ENCODE measurements at regions not wholly inside any gene's neighbourhood (a gene's known extent, or its start where the extent isn't known, plus 50 kb on each side); places are given as distances from the start of the nearest gene placed in this dataset.

DNA sequence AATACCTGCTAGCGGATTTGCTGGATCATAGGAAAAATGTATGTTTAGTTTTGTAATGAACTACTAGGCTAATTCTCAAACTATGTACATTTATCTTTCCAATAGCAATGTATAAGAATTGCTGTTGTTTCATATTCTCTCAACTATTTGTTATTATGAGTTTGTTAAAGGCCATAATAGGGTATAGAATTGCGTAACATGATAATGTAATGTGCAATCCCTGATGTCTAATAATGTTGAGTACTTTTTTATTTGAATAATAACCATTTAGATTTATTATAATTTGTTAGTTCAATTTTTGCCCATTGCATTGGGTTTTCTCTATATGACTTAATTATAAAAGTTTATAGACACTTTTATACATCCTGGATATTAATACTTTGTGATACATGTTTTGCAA, 801.6 kb downstream of the LUZP2 start:
- no peak overlapping the region for H3K4me3 ChIP-seq (ENCODE audit: insufficient read depth, low read depth, low read length, poor library complexity, severe bottlenecking)
- H3K4me1 ChIP-seq (ENCODE audit: control insufficient read depth, insufficient read depth, low read length, poor library complexity, severe bottlenecking): no peaks in the 10 kb centered on the region
- DNase-seq: no peak
- H3K36me3 ChIP-seq (ENCODE audit: control insufficient read depth, insufficient read depth, low read length): no peaks in the 10 kb centered on the region
- H3K9me3 ChIP-seq (ENCODE audit: control insufficient read depth, low read length): no peaks in the 10 kb centered on the region
- H3K27ac ChIP-seq (ENCODE audit: insufficient read depth, low read length, poor library complexity, severe bottlenecking): no peak overlapping the region
- no peaks in the 10 kb centered on the region for H3K27me3 ChIP-seq (replicated peaks; ENCODE audit: control insufficient read depth, insufficient read depth, low read length, poor library complexity, severe bottlenecking)

DNA sequence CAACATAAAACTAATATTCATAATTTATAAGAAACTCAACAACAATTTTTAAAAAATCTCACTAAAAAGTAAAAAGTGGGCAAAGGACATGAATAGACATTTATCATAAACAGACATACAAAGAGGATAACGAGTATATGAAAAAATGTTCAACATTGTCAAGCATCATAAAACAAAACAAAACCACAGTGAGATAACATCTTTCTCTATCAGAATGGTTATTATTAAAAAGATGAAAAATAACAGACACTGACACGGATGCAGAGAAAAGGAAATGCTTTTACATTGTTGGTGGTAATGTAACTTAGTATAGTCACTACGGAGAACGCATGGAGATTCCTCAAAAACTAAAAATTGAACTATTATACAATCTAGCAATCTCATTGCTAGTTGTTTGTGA, 813.0 kb downstream of the LUZP2 start:
- Histone ChIP-seq H3K4me1 (ENCODE audit: control insufficient read depth, insufficient read depth, low read length, poor library complexity, severe bottlenecking) (no peaks in the 10 kb centered on the region), H3K27me3 (replicated peaks; ENCODE audit: control insufficient read depth, insufficient read depth, low read length, poor library complexity, severe bottlenecking) (no peaks in the 10 kb centered on the region), H3K27ac (ENCODE audit: insufficient read depth, low read length, poor library complexity, severe bottlenecking) (no peak overlapping the region), H3K4me3 (ENCODE audit: insufficient read depth, low read depth, low read length, poor library complexity, severe bottlenecking) (no peak overlapping the region), H3K36me3 (ENCODE audit: control insufficient read depth, insufficient read depth, low read length) (no peaks in the 10 kb centered on the region), H3K9me3 (ENCODE audit: control insufficient read depth, low read length) (no peaks in the 10 kb centered on the region)
- no peak for DNase-seq

GRCh38 chr11:25317216-25317615, 820.4 kb downstream of the LUZP2 start:
- no peak overlapping the region for H3K27ac ChIP-seq (ENCODE audit: insufficient read depth, low read length, poor library complexity, severe bottlenecking)
- no peaks in the 10 kb centered on the region for H3K9me3 ChIP-seq (ENCODE audit: control insufficient read depth, low read length)
- no peaks in the 10 kb centered on the region for H3K27me3 ChIP-seq (replicated peaks; ENCODE audit: control insufficient read depth, insufficient read depth, low read length, poor library complexity, severe bottlenecking)
- no peaks in the 10 kb centered on the region for H3K36me3 ChIP-seq (ENCODE audit: control insufficient read depth, insufficient read depth, low read length)
- no peak overlapping the region for H3K4me3 ChIP-seq (ENCODE audit: insufficient read depth, low read depth, low read length, poor library complexity, severe bottlenecking)
- H3K4me1 ChIP-seq (ENCODE audit: control insufficient read depth, insufficient read depth, low read length, poor library complexity, severe bottlenecking): no peaks in the 10 kb centered on the region
- no peak for DNase-seq

DNA sequence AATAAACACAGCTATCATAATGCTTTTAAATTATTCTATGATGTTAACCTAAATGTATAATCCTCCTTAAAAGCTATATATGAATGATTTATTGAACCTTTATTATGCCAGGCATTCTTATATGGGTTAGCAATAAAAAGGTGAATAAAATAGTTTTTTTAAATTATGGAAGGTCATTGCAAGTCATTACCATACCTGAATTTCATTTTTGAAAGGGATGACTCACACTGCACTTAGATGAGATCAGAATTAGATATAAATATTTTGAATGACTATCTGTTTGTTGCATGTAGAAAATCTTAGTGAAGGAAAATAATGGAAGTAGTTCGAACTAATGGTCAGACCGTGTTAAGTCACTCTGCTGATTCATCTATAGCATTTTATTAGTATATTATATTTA, 822.3 kb downstream of the LUZP2 start:
- Histone ChIP-seq H3K9me3 (ENCODE audit: control insufficient read depth, low read length) (no peaks in the 10 kb centered on the region), H3K4me1 (ENCODE audit: control insufficient read depth, insufficient read depth, low read length, poor library complexity, severe bottlenecking) (no peaks in the 10 kb centered on the region), H3K27me3 (replicated peaks; ENCODE audit: control insufficient read depth, insufficient read depth, low read length, poor library complexity, severe bottlenecking) (no peaks in the 10 kb centered on the region), H3K4me3 (ENCODE audit: insufficient read depth, low read depth, low read length, poor library complexity, severe bottlenecking) (no peak overlapping the region), H3K36me3 (ENCODE audit: control insufficient read depth, insufficient read depth, low read length) (no peaks in the 10 kb centered on the region), H3K27ac (ENCODE audit: insufficient read depth, low read length, poor library complexity, severe bottlenecking) (no peak overlapping the region)
- DNase-seq: no peak

DNA sequence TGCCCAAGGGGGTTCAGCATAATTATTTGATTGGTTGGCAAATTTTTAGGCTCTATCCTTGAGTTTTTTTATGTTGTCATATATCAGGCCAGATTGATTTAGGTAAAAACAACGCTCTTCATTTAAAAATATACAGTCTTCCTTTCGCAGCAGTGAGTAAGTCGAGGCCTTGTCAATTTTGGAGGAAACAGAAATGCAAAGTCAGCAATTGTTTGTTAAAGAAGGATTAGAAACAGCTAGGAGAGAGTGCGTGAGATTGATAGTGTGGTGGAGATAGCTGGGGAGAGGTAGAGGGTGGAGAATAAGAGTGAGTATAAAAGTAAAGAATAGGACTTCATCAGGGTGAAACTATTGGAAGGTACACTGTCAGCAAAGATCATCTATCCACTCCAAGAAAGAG, 830.8 kb downstream of the LUZP2 start:
- H3K36me3 ChIP-seq (ENCODE audit: control insufficient read depth, insufficient read depth, low read length): no peaks in the 10 kb centered on the region
- no peaks in the 10 kb centered on the region for H3K4me1 ChIP-seq (ENCODE audit: control insufficient read depth, insufficient read depth, low read length, poor library complexity, severe bottlenecking)
- H3K27me3 ChIP-seq (replicated peaks; ENCODE audit: control insufficient read depth, insufficient read depth, low read length, poor library complexity, severe bottlenecking): no peaks in the 10 kb centered on the region
- H3K4me3 ChIP-seq (ENCODE audit: insufficient read depth, low read depth, low read length, poor library complexity, severe bottlenecking): no peak overlapping the region
- H3K9me3 ChIP-seq (ENCODE audit: control insufficient read depth, low read length): no peaks in the 10 kb centered on the region
- no peak overlapping the region for H3K27ac ChIP-seq (ENCODE audit: insufficient read depth, low read length, poor library complexity, severe bottlenecking)
- no peak for DNase-seq

DNA sequence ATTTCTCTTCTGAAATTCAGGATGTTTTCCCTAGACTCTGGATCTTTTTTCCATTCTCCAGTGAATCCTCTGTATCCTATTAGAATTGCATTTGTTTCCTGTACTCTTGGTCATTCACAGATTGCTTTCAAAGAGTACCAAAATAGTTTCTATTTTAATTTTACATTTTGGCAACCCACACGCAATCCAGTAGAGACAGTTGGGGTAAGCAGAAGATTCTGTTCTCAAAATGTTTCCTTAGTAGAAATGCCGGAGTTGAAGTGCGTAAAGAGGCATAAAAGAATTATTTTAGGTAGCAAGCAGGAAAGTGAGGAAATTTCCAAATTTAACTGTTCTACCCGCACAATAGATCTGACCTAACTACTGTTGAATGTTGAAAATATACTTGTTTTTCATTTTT, 842.4 kb downstream of the LUZP2 start:
- no peaks in the 10 kb centered on the region for H3K36me3 ChIP-seq (ENCODE audit: control insufficient read depth, insufficient read depth, low read length)
- no peaks in the 10 kb centered on the region for H3K9me3 ChIP-seq (ENCODE audit: control insufficient read depth, low read length)
- no peak for DNase-seq
- no peaks in the 10 kb centered on the region for H3K4me1 ChIP-seq (ENCODE audit: control insufficient read depth, insufficient read depth, low read length, poor library complexity, severe bottlenecking)
- no peak overlapping the region for H3K4me3 ChIP-seq (ENCODE audit: insufficient read depth, low read depth, low read length, poor library complexity, severe bottlenecking)
- no peak overlapping the region for H3K27ac ChIP-seq (ENCODE audit: insufficient read depth, low read length, poor library complexity, severe bottlenecking)
- no peaks in the 10 kb centered on the region for H3K27me3 ChIP-seq (replicated peaks; ENCODE audit: control insufficient read depth, insufficient read depth, low read length, poor library complexity, severe bottlenecking)

- H3K4me3 ChIP-seq (ENCODE audit: insufficient read depth, low read depth, low read length, poor library complexity, severe bottlenecking): no peak overlapping the region
Observed at GRCh38 chr11:25349537-25349936, 852.7 kb downstream of the LUZP2 start.

DNA sequence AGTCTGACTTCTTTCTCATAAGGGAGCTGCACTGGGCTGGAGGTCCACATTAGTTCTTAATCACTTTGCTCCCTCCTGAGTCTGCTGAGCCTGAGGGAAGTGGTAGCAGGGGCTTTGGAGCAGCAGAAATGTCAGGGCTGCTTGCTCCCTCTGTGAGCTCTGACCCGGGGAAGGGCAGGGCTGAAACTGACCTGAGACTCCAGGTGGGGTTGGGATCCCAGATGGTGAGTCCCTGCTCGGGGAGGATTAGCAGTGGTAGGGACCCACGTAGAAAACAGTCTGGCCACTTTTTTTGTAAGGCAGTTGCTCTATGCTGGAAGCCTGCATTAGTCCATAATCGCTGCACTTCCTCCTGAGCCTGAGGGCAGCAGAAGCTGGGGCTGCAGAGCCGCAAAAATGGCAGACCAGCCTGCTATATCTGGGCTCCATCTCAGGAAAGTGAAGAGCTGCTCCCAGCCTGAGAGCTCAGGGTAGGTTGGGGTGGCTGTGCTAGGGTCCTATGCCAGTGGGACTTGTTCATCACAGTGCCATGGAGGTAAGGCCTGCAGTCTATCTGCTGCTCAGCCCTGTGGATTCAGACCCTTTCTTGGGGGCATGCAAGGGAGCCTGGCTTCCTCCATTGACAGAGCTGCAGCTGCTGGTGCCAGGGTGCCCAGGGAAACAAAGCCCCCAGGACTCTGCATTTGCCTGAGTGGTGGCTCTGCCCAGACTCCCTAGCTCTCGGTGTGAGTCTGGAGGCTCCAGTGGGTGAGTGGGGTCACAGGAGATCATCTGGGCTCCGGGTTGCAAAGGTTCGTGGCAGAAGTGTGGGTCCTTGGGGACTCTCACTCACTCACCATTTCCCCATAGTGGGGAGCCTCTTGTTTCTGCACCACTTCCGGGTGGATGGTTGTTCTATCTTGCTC, 854.3 kb downstream of the LUZP2 start:
- H3K36me3 ChIP-seq (ENCODE audit: control insufficient read depth, insufficient read depth, low read length): no peaks in the 10 kb centered on the region
- H3K27me3 ChIP-seq (replicated peaks; ENCODE audit: control insufficient read depth, insufficient read depth, low read length, poor library complexity, severe bottlenecking): no peaks in the 10 kb centered on the region
- H3K9me3 ChIP-seq (ENCODE audit: control insufficient read depth, low read length): no peaks in the 10 kb centered on the region
- no peak for DNase-seq
- H3K4me1 ChIP-seq (ENCODE audit: control insufficient read depth, insufficient read depth, low read length, poor library complexity, severe bottlenecking): no peaks in the 10 kb centered on the region
- no peak overlapping the region for H3K4me3 ChIP-seq (ENCODE audit: insufficient read depth, low read depth, low read length, poor library complexity, severe bottlenecking)
- no peak overlapping the region for H3K27ac ChIP-seq (ENCODE audit: insufficient read depth, low read length, poor library complexity, severe bottlenecking)

More at GRCh38 chr11:25349537-25349936, 852.7 kb downstream of the LUZP2 start:
- Histone ChIP-seq H3K27ac (ENCODE audit: insufficient read depth, low read length, poor library complexity, severe bottlenecking) (no peak overlapping the region), H3K27me3 (replicated peaks; ENCODE audit: control insufficient read depth, insufficient read depth, low read length, poor library complexity, severe bottlenecking) (no peaks in the 10 kb centered on the region), H3K9me3 (ENCODE audit: control insufficient read depth, low read length) (no peaks in the 10 kb centered on the region), H3K36me3 (ENCODE audit: control insufficient read depth, insufficient read depth, low read length) (no peaks in the 10 kb centered on the region), H3K4me1 (ENCODE audit: control insufficient read depth, insufficient read depth, low read length, poor library complexity, severe bottlenecking) (no peaks in the 10 kb centered on the region)
- DNase-seq: no peak

- Histone ChIP-seq H3K4me1 (ENCODE audit: control insufficient read depth, insufficient read depth, low read length, poor library complexity, severe bottlenecking) (no peaks in the 10 kb centered on the region), H3K27me3 (replicated peaks; ENCODE audit: control insufficient read depth, insufficient read depth, low read length, poor library complexity, severe bottlenecking) (no peaks in the 10 kb centered on the region), H3K4me3 (ENCODE audit: insufficient read depth, low read depth, low read length, poor library complexity, severe bottlenecking) (no peak overlapping the region), H3K27ac (ENCODE audit: insufficient read depth, low read length, poor library complexity, severe bottlenecking) (no peak overlapping the region), H3K36me3 (ENCODE audit: control insufficient read depth, insufficient read depth, low read length) (no peaks in the 10 kb centered on the region), H3K9me3 (ENCODE audit: control insufficient read depth, low read length) (no peaks in the 10 kb centered on the region)
- no peak for DNase-seq
Observed at GRCh38 chr11:25357133-25357532, 860.3 kb downstream of the LUZP2 start.

- no peaks in the 10 kb centered on the region for H3K27me3 ChIP-seq (replicated peaks; ENCODE audit: control insufficient read depth, insufficient read depth, low read length, poor library complexity, severe bottlenecking)
- no peaks in the 10 kb centered on the region for H3K9me3 ChIP-seq (ENCODE audit: control insufficient read depth, low read length)
- H3K4me3 ChIP-seq (ENCODE audit: insufficient read depth, low read depth, low read length, poor library complexity, severe bottlenecking): no peak overlapping the region
- H3K27ac ChIP-seq (ENCODE audit: insufficient read depth, low read length, poor library complexity, severe bottlenecking): no peak overlapping the region
- DNase-seq: no peak
- no peaks in the 10 kb centered on the region for H3K4me1 ChIP-seq (ENCODE audit: control insufficient read depth, insufficient read depth, low read length, poor library complexity, severe bottlenecking)
- H3K36me3 ChIP-seq (ENCODE audit: control insufficient read depth, insufficient read depth, low read length): no peaks in the 10 kb centered on the region
Observed at GRCh38 chr11:25377466-25377865, 880.6 kb downstream of the LUZP2 start.

Data from effector memory CD4-positive, alpha-beta T cell (primary cell).